ENCODE measurements at regions not wholly inside any gene's neighbourhood (a gene's known extent, or its start where the extent isn't known, plus 50 kb on each side); places are given as distances from the start of the nearest gene placed in this dataset.

DNA sequence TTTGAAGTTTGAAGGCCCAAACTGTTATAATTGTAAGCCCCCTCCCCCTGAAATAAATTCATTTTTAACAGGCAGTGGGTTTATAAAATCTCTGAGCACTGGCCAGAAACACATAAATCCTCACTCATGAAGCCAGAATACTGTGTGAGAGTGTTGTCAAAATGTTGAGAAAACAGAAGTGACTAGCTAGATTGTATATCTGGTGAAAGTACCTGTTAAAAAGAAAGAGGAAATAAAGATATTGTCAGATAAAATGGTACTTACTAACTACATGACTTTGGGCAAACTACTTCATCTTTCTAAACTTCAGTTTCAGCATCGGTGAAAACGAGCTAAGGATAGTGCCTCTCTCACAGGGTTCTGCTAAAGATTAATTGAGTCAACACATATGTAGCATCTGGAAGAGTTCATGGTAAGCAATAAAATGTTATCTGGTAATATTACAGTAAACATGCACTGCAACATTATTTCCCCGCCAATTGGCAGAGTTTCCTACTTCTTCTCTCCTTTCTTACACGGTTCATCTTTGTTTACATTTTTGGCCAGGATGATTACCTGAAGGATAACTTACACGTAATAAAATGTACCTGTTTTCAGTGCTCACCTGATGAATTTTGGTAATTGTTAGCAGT lies 202.5 kb upstream of the CHRM2 start:
- TF ChIP-seq EZH2 (IDR thresholded peaks at IDR 0.05; ENCODE audit: low read length, unreplicated experiment): no peak
- TF ChIP-seq, protein P1, sequence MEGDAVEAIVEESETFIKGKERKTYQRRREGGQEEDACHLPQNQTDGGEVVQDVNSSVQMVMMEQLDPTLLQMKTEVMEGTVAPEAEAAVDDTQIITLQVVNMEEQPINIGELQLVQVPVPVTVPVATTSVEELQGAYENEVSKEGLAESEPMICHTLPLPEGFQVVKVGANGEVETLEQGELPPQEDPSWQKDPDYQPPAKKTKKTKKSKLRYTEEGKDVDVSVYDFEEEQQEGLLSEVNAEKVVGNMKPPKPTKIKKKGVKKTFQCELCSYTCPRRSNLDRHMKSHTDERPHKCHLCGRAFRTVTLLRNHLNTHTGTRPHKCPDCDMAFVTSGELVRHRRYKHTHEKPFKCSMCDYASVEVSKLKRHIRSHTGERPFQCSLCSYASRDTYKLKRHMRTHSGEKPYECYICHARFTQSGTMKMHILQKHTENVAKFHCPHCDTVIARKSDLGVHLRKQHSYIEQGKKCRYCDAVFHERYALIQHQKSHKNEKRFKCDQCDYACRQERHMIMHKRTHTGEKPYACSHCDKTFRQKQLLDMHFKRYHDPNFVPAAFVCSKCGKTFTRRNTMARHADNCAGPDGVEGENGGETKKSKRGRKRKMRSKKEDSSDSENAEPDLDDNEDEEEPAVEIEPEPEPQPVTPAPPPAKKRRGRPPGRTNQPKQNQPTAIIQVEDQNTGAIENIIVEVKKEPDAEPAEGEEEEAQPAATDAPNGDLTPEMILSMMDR (conservative IDR thresholded peaks at IDR 0.05; ENCODE audit: low read depth, low read length): no peak
- no peak for TF ChIP-seq EZH2phosphoT487 (IDR thresholded peaks at IDR 0.05; ENCODE audit: borderline replicate concordance, low read length)
